HEK293T (cell line): ENCODE measurements at regions not wholly inside any gene's neighbourhood (a gene's known extent, or its start where the extent isn't known, plus 50 kb on each side); places are given as distances from the start of the nearest gene placed in this dataset.

ENCODE experiments used
- CTCF ChIA-PET: fragments of 350-600 bp; formaldehyde crosslinking; extraction: SDS; loops from one replicate; lab custom pipeline; 2021; ENCODE audit warnings: antibody characterized with exemption, inconsistent platforms; lab: Yijun Ruan, JAX
- POLR2A ChIA-PET: fragments of 350-600 bp; formaldehyde crosslinking; extraction: SDS; loops from one replicate; lab custom pipeline; 2020; ENCODE audit warnings: antibody characterized with exemption, inconsistent platforms; lab: Yijun Ruan, JAX
- DNase-seq: peaks from one replicate; pipeline ENCODE4 v3.0.0; 2012; ENCODE audit warnings: mixed read lengths; ENCODE audit errors: extremely low spot score
- ARNT ChIP-seq: fragments of 450-650 bp; IDR thresholded peaks from 2 replicates; pipeline ENCODE4 v1.6.1; 2017; ENCODE audit warnings: mild to moderate bottlenecking
- BHLHE40 ChIP-seq: fragments of 450-650 bp; IDR thresholded peaks from 2 replicates; pipeline ENCODE4 v1.6.1; 2016; ENCODE audit warnings: mild to moderate bottlenecking, moderate library complexity, borderline replicate concordance
- CTBP1 ChIP-seq: fragments of 450-650 bp; IDR thresholded peaks from 2 replicates; pipeline ENCODE4 v1.6.1; 2016; ENCODE audit warnings: borderline replicate concordance
- ELF4 ChIP-seq: fragments of 450-650 bp; IDR thresholded peaks from 2 replicates; pipeline ENCODE4 v1.6.1; 2017; ENCODE audit warnings: antibody characterized with exemption
- FOXA1 ChIP-seq: fragments of 450-650 bp; IDR thresholded peaks from 2 replicates; pipeline ENCODE4 v1.6.1; 2016; ENCODE audit warnings: mild to moderate bottlenecking
- FOXK2 ChIP-seq: fragments of 450-650 bp; IDR thresholded peaks from 2 replicates; pipeline ENCODE4 v1.6.1; 2016; ENCODE audit warnings: mild to moderate bottlenecking
- FOXM1 ChIP-seq: fragments of 450-650 bp; IDR thresholded peaks from 2 replicates; pipeline ENCODE4 v1.6.1; 2017; ENCODE audit warnings: mild to moderate bottlenecking, borderline replicate concordance
- HDGF ChIP-seq: fragments of 450-650 bp; IDR thresholded peaks from 2 replicates; pipeline ENCODE4 v1.6.1; 2017; ENCODE audit warnings: antibody characterized with exemption, borderline replicate concordance
- L3MBTL2 ChIP-seq: fragments of 450-650 bp; conservative IDR thresholded peaks from 2 replicates; pipeline ENCODE4 v1.6.1; 2016; ENCODE audit warnings: mild to moderate bottlenecking
- LEF1 ChIP-seq: fragments of 450-650 bp; IDR thresholded peaks from 2 replicates; pipeline ENCODE4 v1.6.1; 2017; ENCODE audit warnings: mild to moderate bottlenecking, borderline replicate concordance
- NFRKB ChIP-seq: fragments of 450-650 bp; IDR thresholded peaks from 2 replicates; pipeline ENCODE4 v1.6.1; 2016; ENCODE audit warnings: mild to moderate bottlenecking, moderate library complexity
- SP1 ChIP-seq: fragments of 450-650 bp; IDR thresholded peaks from 2 replicates; pipeline ENCODE4 v1.6.1; 2017
- SUZ12 ChIP-seq: fragments of 450-650 bp; IDR thresholded peaks from 2 replicates; pipeline ENCODE4 v1.6.1; 2016; ENCODE audit warnings: mild to moderate bottlenecking
- TARDBP ChIP-seq: fragments of 450-650 bp; IDR thresholded peaks from 2 replicates; pipeline ENCODE4 v1.6.1; 2016
- ZNF384 ChIP-seq: fragments of 450-650 bp; IDR thresholded peaks from 2 replicates; pipeline ENCODE4 v1.6.1; 2016
- TF ChIP-seq, protein P1 (sequence below): fragments of 450-650 bp; IDR thresholded peaks from 2 replicates; pipeline ENCODE4 v1.6.1; 2016

- ChIA-PET CTCF (no interaction called here), POLR2A (no interaction called here)
- DNase-seq: no peak
- TF ChIP-seq TARDBP: no peak
- TF ChIP-seq, protein P1, sequence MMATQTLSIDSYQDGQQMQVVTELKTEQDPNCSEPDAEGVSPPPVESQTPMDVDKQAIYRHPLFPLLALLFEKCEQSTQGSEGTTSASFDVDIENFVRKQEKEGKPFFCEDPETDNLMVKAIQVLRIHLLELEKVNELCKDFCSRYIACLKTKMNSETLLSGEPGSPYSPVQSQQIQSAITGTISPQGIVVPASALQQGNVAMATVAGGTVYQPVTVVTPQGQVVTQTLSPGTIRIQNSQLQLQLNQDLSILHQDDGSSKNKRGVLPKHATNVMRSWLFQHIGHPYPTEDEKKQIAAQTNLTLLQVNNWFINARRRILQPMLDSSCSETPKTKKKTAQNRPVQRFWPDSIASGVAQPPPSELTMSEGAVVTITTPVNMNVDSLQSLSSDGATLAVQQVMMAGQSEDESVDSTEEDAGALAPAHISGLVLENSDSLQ: no peak
- TF ChIP-seq SUZ12: no peak
- no peak for TF ChIP-seq SP1
- TF ChIP-seq BHLHE40: no peak
- no peak for TF ChIP-seq CTBP1
- no peak for TF ChIP-seq ZNF384
- TF ChIP-seq LEF1: no peak
- no peak for TF ChIP-seq NFRKB
- TF ChIP-seq HDGF: no peak
- TF ChIP-seq FOXM1: no peak
- TF ChIP-seq FOXK2: no peak
Measured at GRCh38 chr5:163759000-163759704, 253.7 kb downstream of the MAT2B start.

- DNase-seq: no peak
- POLR2A ChIA-PET: no interaction called here
- CTCF ChIA-PET: no interaction called here
- TF ChIP-seq SP1 (no peak), BHLHE40 (no peak), FOXM1 (no peak), ARNT (no peak), LEF1 (no peak), ZNF384 (no peak), TARDBP (no peak), SUZ12 (no peak), CTBP1 (no peak), FOXA1 (no peak), ELF4 (no peak), NFRKB (no peak)
- TF ChIP-seq, protein P1: no peak
Measured at GRCh38 chr5:163760498-163760897, 255.1 kb downstream of the MAT2B start.

GRCh38 chr5:163766936-163767670 lies 261.7 kb downstream of the MAT2B start:
- no peak for DNase-seq
- TF ChIP-seq, protein P1: no peak
- no peak for TF ChIP-seq NFRKB
- no peak for TF ChIP-seq HDGF
- no peak for TF ChIP-seq L3MBTL2
- TF ChIP-seq ZNF384: no peak
- TF ChIP-seq SUZ12: no peak
- TF ChIP-seq FOXM1: no peak
- no peak for TF ChIP-seq BHLHE40
- TF ChIP-seq TARDBP: no peak
- no peak for TF ChIP-seq FOXA1
- TF ChIP-seq ELF4: no peak
- ChIA-PET CTCF (no interaction called here), POLR2A (no interaction called here)

GRCh38 chr5:163770625-163771024 lies 265.2 kb downstream of the MAT2B start:
- CTCF ChIA-PET: no interaction called here
- POLR2A ChIA-PET: no interaction called here
- DNase-seq: no peak
- no peak for TF ChIP-seq SUZ12
- TF ChIP-seq L3MBTL2: no peak
- no peak for TF ChIP-seq SP1
- TF ChIP-seq NFRKB: no peak
- TF ChIP-seq TARDBP: no peak
- TF ChIP-seq CTBP1: no peak
- TF ChIP-seq FOXA1: no peak
- no peak for TF ChIP-seq ELF4
- TF ChIP-seq BHLHE40: no peak
- TF ChIP-seq HDGF: no peak
- TF ChIP-seq LEF1: no peak
- TF ChIP-seq FOXK2: no peak
- no peak for TF ChIP-seq ZNF384
- TF ChIP-seq, protein P1: no peak

- no peak for DNase-seq
- ChIA-PET POLR2A (no interaction called here), CTCF (no interaction called here)
- TF ChIP-seq TARDBP (no peak), ARNT (no peak), CTBP1 (no peak), HDGF (no peak), BHLHE40 (no peak), NFRKB (no peak), FOXA1 (no peak), ELF4 (no peak), ZNF384 (no peak), SUZ12 (no peak), LEF1 (no peak), L3MBTL2 (no peak)
- TF ChIP-seq, protein P1: no peak
Measured at GRCh38 chr5:163772241-163772640, 266.8 kb downstream of the MAT2B start.
